Cardiac fibroblast (primary cell): ENCODE measurements at regions not wholly inside any gene's neighbourhood (a gene's known extent, or its start where the extent isn't known, plus 50 kb on each side); places are given as distances from the start of the nearest gene placed in this dataset.

Experiments used
- DNase-seq, 2 donors: peaks; one replicate each; pipeline versions ENCODE4 v3.0.0 to v3.0.0-alpha.2; 2010; ENCODE audit warnings: low read depth in 2 of 2
- H3K4me3 ChIP-seq, 2 donors: replicated peaks in 1 of 2; 1 replicate in 1 of 2; 2 replicates in 1 of 2; pipeline ENCODE4 v1.5.1; 2011; ENCODE audit warnings: low read depth in 2 of 2, low read length in 2 of 2, mild to moderate bottlenecking in 2 of 2, moderate library complexity in 1 of 2
- CTCF ChIP-seq: IDR thresholded peaks from one replicate; pipeline ENCODE4 v1.5.1; 2011; ENCODE audit warnings: low read depth, mild to moderate bottlenecking, low read length, inconsistent platforms

GRCh38 chr16:64172226-64172625 is 949.6 kb downstream of the CDH11 start:
- no peak for TF ChIP-seq CTCF
- H3K4me3 ChIP-seq, result no peak overlapping the region
- DNase-seq, result no peak

GRCh38 chr16:64171632-64172031 is 950.2 kb downstream of the CDH11 start:
- DNase-seq, result no peak
- no peak overlapping the region for H3K4me3 ChIP-seq
- TF ChIP-seq CTCF, result no peak

GRCh38 chr16:64168371-64168770 is 953.5 kb downstream of the CDH11 start:
- no peak for DNase-seq
- no peak for TF ChIP-seq CTCF
- H3K4me3 ChIP-seq, result no peak overlapping the region

- no peak for DNase-seq
- H3K4me3 ChIP-seq, result no peak overlapping the region
- TF ChIP-seq CTCF, result no peak
Measured at GRCh38 chr16:64167936-64168335, 953.9 kb downstream of the CDH11 start.

- TF ChIP-seq CTCF, result no peak
- no peak overlapping the region for H3K4me3 ChIP-seq
- DNase-seq, result no peak
Measured at GRCh38 chr16:64165368-64165767, 956.5 kb downstream of the CDH11 start.

- no peak overlapping the region for H3K4me3 ChIP-seq
- no peak for TF ChIP-seq CTCF
Measured at GRCh38 chr16:64162613-64163375, 959.1 kb downstream of the CDH11 start.

GRCh38 chr16:64159976-64160375 is 961.9 kb downstream of the CDH11 start:
- H3K4me3 ChIP-seq, result no peak overlapping the region
- DNase-seq, result peak in 1 of 2 donors; percentile 3
- TF ChIP-seq CTCF, result no peak

More at GRCh38 chr16:64162613-64163375, 959.1 kb downstream of the CDH11 start:
- DNase-seq, result no peak
